Breast epithelium (tissue), 4 donors: ENCODE measurements at regions not wholly inside any gene's neighbourhood (a gene's known extent, or its start where the extent isn't known, plus 50 kb on each side); places are given as distances from the start of the nearest gene placed in this dataset.

Experiments
- DNase-seq, 2 donors: peaks; one replicate each; pipeline ENCODE4 v3.0.0-alpha.2; 2019; ENCODE audit warnings: low spot score in 2 of 2
- H3K27ac ChIP-seq, 2 donors: fragments of 200-600 bp; sonication (generic) in 1 of 2; one replicate each; pipeline ENCODE4 v1.5.1; 2016 to 2019; ENCODE audit warnings: mild to moderate bottlenecking in 1 of 2
- H3K27me3 ChIP-seq, 2 donors: fragments of 200-600 bp; sonication (generic) in 1 of 2; one replicate each; pipeline versions ENCODE4 v1.5.1 to v1.6.0; 2017 to 2019; ENCODE audit warnings: control low read depth in 1 of 2, mild to moderate bottlenecking in 1 of 2
- H3K36me3 ChIP-seq: fragments of 200-600 bp; one replicate; pipeline ENCODE4 v1.5.1; 2019
- H3K4me1 ChIP-seq, 2 donors: fragments of 200-600 bp; sonication (generic); one replicate each; pipeline ENCODE4 v1.5.1; 2016 to 2019; ENCODE audit warnings: control low read depth in 1 of 2
- H3K4me3 ChIP-seq, 3 donors: fragments of 200-600 bp; sonication (generic); 1 replicate in 2 of 3; 2 replicates in 1 of 3; pipeline ENCODE4 v1.5.1; 2016 to 2019; ENCODE audit warnings: mild to moderate bottlenecking in 3 of 3, moderate library complexity in 2 of 3
- H3K9me3 ChIP-seq, 2 donors: fragments of 200-600 bp; sonication (generic) in 1 of 2; one replicate each; pipeline ENCODE4 v1.5.1; 2016 to 2019; ENCODE audit warnings: control low read depth in 1 of 2
- CTCF ChIP-seq, 3 donors: fragments of 450-650 bp; IDR thresholded peaks; one replicate each; pipeline ENCODE4 v1.5.1; 2016 to 2017; ENCODE audit warnings: antibody characterized with exemption in 3 of 3, mild to moderate bottlenecking in 3 of 3, moderate library complexity in 3 of 3
- POLR2A ChIP-seq: fragments of 450-650 bp; IDR thresholded peaks from one replicate; pipeline ENCODE4 v1.6.1; 2016; ENCODE audit warnings: antibody characterized with exemption, mild to moderate bottlenecking, moderate library complexity
- POLR2AphosphoS5 ChIP-seq, 3 donors: sonication (generic); formaldehyde crosslinking; IDR thresholded peaks; one replicate each; pipeline ENCODE4 v1.6.1; 2017; ENCODE audit warnings: antibody characterized with exemption in 3 of 3
- intact Hi-C: fragments of 100-400 bp; cut with DNase I; formaldehyde crosslinking; loops from one replicate; pipeline ENCODE4 v1.15.1; 2023; ENCODE audit warnings: low total_unique reads

GRCh38 chr11:33445761-33446161, 188.6 kb downstream of the HIPK3 start:
- Histone ChIP-seq H3K4me3 (no peak overlapping the region), H3K9me3 (peaks cover 0 to 1% of the 10 kb centered on the region in 2 donors), H3K4me1 (no peaks in the 10 kb centered on the region), H3K36me3 (no peaks in the 10 kb centered on the region), H3K27me3 (no peaks in the 10 kb centered on the region), H3K27ac (no peak overlapping the region)
- intact Hi-C loops: loop anchor here (5.0 kb wide), 1 partner anchor 723 kb away; no protein-coding TSS in a partner anchor
- DNase-seq: no peak
- TF ChIP-seq CTCF (IDR thresholded peaks at IDR 0.05) (no peak), POLR2A (no peak), POLR2AphosphoS5 (IDR thresholded peaks at IDR 0.05) (no peak)

DNA sequence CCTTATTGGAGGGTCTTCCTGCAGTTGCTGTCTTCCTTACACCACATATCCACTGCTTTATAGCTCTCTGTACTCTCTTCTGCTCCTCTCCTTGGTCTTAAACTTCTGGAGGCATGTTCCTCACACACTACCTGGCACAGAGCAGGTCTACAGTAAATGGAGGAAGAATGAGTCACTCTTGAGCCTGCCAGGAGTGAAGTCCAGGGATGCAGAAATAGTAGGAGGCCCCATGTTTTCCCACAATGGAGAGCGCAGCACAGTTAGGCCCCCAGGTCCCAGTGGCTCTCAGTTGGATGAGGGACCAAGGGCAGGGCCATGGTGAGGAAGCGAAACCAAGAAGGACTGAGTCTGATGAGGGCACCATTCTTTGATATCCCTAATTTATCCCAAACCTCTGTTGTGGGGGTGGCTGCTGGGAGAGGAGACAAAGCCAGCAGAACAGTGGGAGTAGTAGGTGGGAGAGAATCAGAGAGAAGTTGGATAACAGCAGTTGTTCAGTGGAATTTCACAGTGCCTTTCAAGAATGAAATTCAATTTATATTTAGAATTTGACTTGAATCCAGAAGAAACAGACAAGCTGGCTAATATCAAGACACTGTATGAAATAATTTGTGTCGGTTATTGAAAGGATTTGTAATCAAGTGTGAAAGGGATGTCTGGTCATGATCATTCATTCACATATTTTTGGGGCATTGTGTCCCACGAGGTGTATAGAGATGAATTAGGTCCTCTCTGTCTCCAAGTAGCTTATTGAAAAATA, 187.8 kb downstream of the HIPK3 start:
- Histone ChIP-seq H3K36me3 (no peaks in the 10 kb centered on the region), H3K27me3 (no peaks in the 10 kb centered on the region), H3K9me3 (peaks cover 0 to 4% of the 10 kb centered on the region in 2 donors), H3K27ac (no peak overlapping the region), H3K4me3 (no peak overlapping the region), H3K4me1 (no peaks in the 10 kb centered on the region)
- intact Hi-C loops: loop anchor here (5.0 kb wide), 1 partner anchor 723 kb away; no protein-coding TSS in a partner anchor
- no peak for DNase-seq
- no peak for TF ChIP-seq POLR2AphosphoS5 (IDR thresholded peaks at IDR 0.05)
- no peak for TF ChIP-seq CTCF (IDR thresholded peaks at IDR 0.05)
- no peak for TF ChIP-seq POLR2A

DNA sequence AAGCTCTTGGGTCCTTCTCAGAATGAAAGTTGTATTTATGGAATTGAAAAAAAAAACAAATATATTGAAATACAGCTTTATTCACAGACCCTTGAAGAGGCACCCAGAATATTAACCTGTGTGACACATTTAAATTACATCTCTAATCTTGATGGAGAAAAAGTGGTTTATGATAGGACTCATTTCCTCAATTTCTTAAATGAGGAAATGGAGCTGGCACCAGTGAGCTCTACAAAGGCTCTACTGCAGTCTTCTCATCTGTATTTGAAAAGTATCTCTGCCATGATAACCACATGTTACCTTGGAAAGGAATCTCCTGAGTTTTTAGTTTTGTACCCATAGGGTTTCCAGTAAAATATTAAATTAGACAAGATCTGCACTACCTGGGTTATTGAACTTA, 186.5 kb downstream of the HIPK3 start:
- no peaks in the 10 kb centered on the region for H3K27me3 ChIP-seq
- H3K36me3 ChIP-seq: no peaks in the 10 kb centered on the region
- no peak overlapping the region for H3K4me3 ChIP-seq
- H3K4me1 ChIP-seq: no peaks in the 10 kb centered on the region
- DNase-seq: no peak
- intact Hi-C loops: no loop called here
- TF ChIP-seq POLR2AphosphoS5 (IDR thresholded peaks at IDR 0.05) (no peak), CTCF (IDR thresholded peaks at IDR 0.05) (no peak), POLR2A (no peak)
- peaks cover 0 to 4% of the 10 kb centered on the region in 2 donors for H3K9me3 ChIP-seq
- H3K27ac ChIP-seq: no peak overlapping the region

DNA sequence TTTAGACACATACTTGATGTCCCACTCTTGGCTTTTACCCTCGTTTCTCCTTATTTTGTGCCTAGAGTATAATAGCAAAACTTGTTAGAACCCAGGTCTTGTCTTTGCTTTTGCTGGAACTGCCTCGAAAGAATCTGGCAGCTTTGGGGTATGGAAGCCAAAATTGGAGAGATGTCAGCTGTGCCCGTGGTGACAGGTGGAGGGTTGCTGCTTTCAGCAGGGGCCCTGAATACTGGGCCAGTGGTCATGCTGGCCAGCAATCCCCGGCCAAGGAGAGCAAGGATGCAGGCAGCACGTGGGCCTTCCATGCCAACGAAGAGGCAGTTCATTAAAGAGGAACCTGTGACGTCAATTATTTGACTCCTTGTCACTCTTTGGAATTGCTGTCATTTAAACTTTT, 181.1 kb downstream of the HIPK3 start:
- Histone ChIP-seq H3K9me3 (peaks cover 0 to 12% of the 10 kb centered on the region in 2 donors), H3K4me3 (no peak overlapping the region), H3K36me3 (no peaks in the 10 kb centered on the region), H3K27ac (no peak overlapping the region), H3K4me1 (no peaks in the 10 kb centered on the region), H3K27me3 (no peaks in the 10 kb centered on the region)
- TF ChIP-seq POLR2AphosphoS5 (IDR thresholded peaks at IDR 0.05) (no peak), POLR2A (no peak), CTCF (IDR thresholded peaks at IDR 0.05) (no peak)
- intact Hi-C loops: no loop called here
- no peak for DNase-seq

DNA sequence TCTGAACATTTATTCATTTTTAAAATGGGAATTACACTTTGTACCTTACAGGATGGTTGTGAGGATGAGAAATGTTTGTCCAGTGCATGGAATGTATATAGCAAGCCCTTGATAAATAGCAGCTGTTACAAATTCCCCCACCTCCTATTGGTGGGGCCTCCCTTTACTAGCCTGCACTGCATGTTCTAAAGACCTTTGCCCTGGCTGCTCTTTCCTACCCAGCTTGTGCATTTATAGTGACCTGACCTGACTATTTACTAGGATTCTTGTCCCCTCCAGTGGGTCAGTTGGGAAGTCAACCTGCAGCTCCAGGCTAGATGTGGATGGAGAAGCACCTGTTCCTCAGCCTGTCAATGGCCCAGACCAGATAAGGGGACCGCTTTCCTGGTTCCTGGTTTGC, 180.3 kb downstream of the HIPK3 start:
- TF ChIP-seq POLR2AphosphoS5 (IDR thresholded peaks at IDR 0.05) (no peak), CTCF (IDR thresholded peaks at IDR 0.05) (no peak), POLR2A (no peak)
- Histone ChIP-seq H3K27me3 (no peaks in the 10 kb centered on the region), H3K9me3 (peaks cover 0 to 12% of the 10 kb centered on the region in 2 donors), H3K36me3 (no peaks in the 10 kb centered on the region), H3K4me3 (no peak overlapping the region), H3K27ac (no peak overlapping the region), H3K4me1 (no peaks in the 10 kb centered on the region)
- intact Hi-C loops: no loop called here
- no peak for DNase-seq
